Right lung (tissue), 2 donors: ENCODE measurements at regions not wholly inside any gene's neighbourhood (a gene's known extent, or its start where the extent isn't known, plus 50 kb on each side); places are given as distances from the start of the nearest gene placed in this dataset.

Experiments
- DNase-seq, 2 donors: peaks; one replicate each; pipeline ENCODE4 v3.0.0-alpha.2; 2013

GRCh38 chr9:118510711-118511110 is 806.5 kb downstream of the TLR4 start:
- DNase-seq = no peak

- no peak for DNase-seq
These were observed 811.7 kb downstream of the TLR4 start for GRCh38 chr9:118515947-118516346.

GRCh38 chr9:118521261-118521660 is 817.1 kb downstream of the TLR4 start:
- DNase-seq = no peak

GRCh38 chr9:118522093-118523028 is 818.2 kb downstream of the TLR4 start:
- DNase-seq = peak in 1 of 2 donors; percentile 19

- DNase-seq = no peak
These were observed 823.1 kb downstream of the TLR4 start for GRCh38 chr9:118527261-118527660.

GRCh38 chr9:118529210-118529609 is 825.0 kb downstream of the TLR4 start:
- DNase-seq = no peak

GRCh38 chr9:118529624-118530214 is 825.5 kb downstream of the TLR4 start:
- no peak for DNase-seq

- DNase-seq = no peak
These were observed 828.4 kb downstream of the TLR4 start for GRCh38 chr9:118532592-118532991.

GRCh38 chr9:118533101-118533500 is 828.9 kb downstream of the TLR4 start:
- DNase-seq = no peak

GRCh38 chr9:118533850-118534249 is 829.6 kb downstream of the TLR4 start:
- DNase-seq = no peak

- no peak for DNase-seq
These were observed 832.0 kb downstream of the TLR4 start for GRCh38 chr9:118536153-118536552.

- no peak for DNase-seq
These were observed 830.3 kb downstream of the BRINP1 start for GRCh38 chr9:118538959-118539358.

- no peak for DNase-seq
These were observed 815.8 kb downstream of the BRINP1 start for GRCh38 chr9:118553465-118553864.

GRCh38 chr9:118554987-118555386 is 814.2 kb downstream of the BRINP1 start:
- DNase-seq = no peak

- DNase-seq = no peak
These were observed 811.2 kb downstream of the BRINP1 start for GRCh38 chr9:118558026-118558425.

- DNase-seq = no peak
These were observed 810.3 kb downstream of the BRINP1 start for GRCh38 chr9:118558891-118559290.

- DNase-seq = no peak
These were observed 808.2 kb downstream of the BRINP1 start for GRCh38 chr9:118561051-118561450.

GRCh38 chr9:118563677-118564076 is 805.6 kb downstream of the BRINP1 start:
- no peak for DNase-seq

- DNase-seq = no peak
These were observed 801.4 kb downstream of the BRINP1 start for GRCh38 chr9:118567861-118568260.

GRCh38 chr9:118568704-118569103 is 800.5 kb downstream of the BRINP1 start:
- no peak for DNase-seq

- no peak for DNase-seq
These were observed 800.1 kb downstream of the BRINP1 start for GRCh38 chr9:118569148-118569547.

GRCh38 chr9:118570066-118570465 is 799.2 kb downstream of the BRINP1 start:
- no peak for DNase-seq

- no peak for DNase-seq
These were observed 793.7 kb downstream of the BRINP1 start for GRCh38 chr9:118575341-118576070.
